ENCODE measurements at regions not wholly inside any gene's neighbourhood (a gene's known extent, or its start where the extent isn't known, plus 50 kb on each side); places are given as distances from the start of the nearest gene placed in this dataset.

GRCh38 chr14:98298481-98299244 is 973.3 kb downstream of the BCL11B start:
- no peak for TF ChIP-seq CTCF (IDR thresholded peaks at IDR 0.05; ENCODE audit: low read depth, low read length, missing control alignments)
- in situ Hi-C loops (cut with HindIII; ENCODE audit: low sequenced_read_pairs) = no loop called here
- no peak overlapping the region for H3K4me3 ChIP-seq (ENCODE audit: low read depth, low read length)
- no peak for DNase-seq (ENCODE audit: low read depth)

GRCh38 chr14:98301681-98302080 is 970.3 kb downstream of the BCL11B start:
- no peak overlapping the region for H3K4me3 ChIP-seq (ENCODE audit: low read depth, low read length)
- DNase-seq (ENCODE audit: low read depth) = no peak
- no peak for TF ChIP-seq CTCF (IDR thresholded peaks at IDR 0.05; ENCODE audit: low read depth, low read length, missing control alignments)
- in situ Hi-C loops (cut with HindIII; ENCODE audit: low sequenced_read_pairs) = no loop called here

- no peak overlapping the region for H3K4me3 ChIP-seq (ENCODE audit: low read depth, low read length)
- in situ Hi-C loops (cut with HindIII; ENCODE audit: low sequenced_read_pairs) = no loop called here
- TF ChIP-seq CTCF (IDR thresholded peaks at IDR 0.05; ENCODE audit: low read depth, low read length, missing control alignments) = no peak
- DNase-seq (ENCODE audit: low read depth) = no peak
These were observed 967.4 kb downstream of the BCL11B start for GRCh38 chr14:98304574-98304973.

- TF ChIP-seq CTCF (IDR thresholded peaks at IDR 0.05; ENCODE audit: low read depth, low read length, missing control alignments) = no peak
- no peak for DNase-seq (ENCODE audit: low read depth)
- H3K4me3 ChIP-seq (ENCODE audit: low read depth, low read length) = no peak overlapping the region
- in situ Hi-C loops (cut with HindIII; ENCODE audit: low sequenced_read_pairs) = no loop called here
These were observed 962.4 kb downstream of the BCL11B start for GRCh38 chr14:98309591-98309990.

- no peak for TF ChIP-seq CTCF (IDR thresholded peaks at IDR 0.05; ENCODE audit: low read depth, low read length, missing control alignments)
- no peak overlapping the region for H3K4me3 ChIP-seq (ENCODE audit: low read depth, low read length)
- in situ Hi-C loops (cut with HindIII; ENCODE audit: low sequenced_read_pairs) = no loop called here
- DNase-seq (ENCODE audit: low read depth) = no peak
These were observed 960.0 kb downstream of the BCL11B start for GRCh38 chr14:98312006-98312405.

GRCh38 chr14:98321841-98322240 is 950.2 kb downstream of the BCL11B start:
- TF ChIP-seq CTCF (IDR thresholded peaks at IDR 0.05; ENCODE audit: low read depth, low read length, missing control alignments) = no peak
- in situ Hi-C loops (cut with HindIII; ENCODE audit: low sequenced_read_pairs) = no loop called here
- H3K4me3 ChIP-seq (ENCODE audit: low read depth, low read length) = no peak overlapping the region
- peak; percentile 50 for DNase-seq (ENCODE audit: low read depth)
